CD4-positive, alpha-beta T cell treated with Interleukin-17A for 1 hour (primary cell): ENCODE measurements at regions not wholly inside any gene's neighbourhood (a gene's known extent, or its start where the extent isn't known, plus 50 kb on each side); places are given as distances from the start of the nearest gene placed in this dataset.
"Not testable (repeated sequence)": the region's sequence is repeated elsewhere in the genome, so short reads cannot be mapped to it uniquely, and the experiment has no call there.

Experiments used
- DNase-seq: peaks from one replicate; pipeline ENCODE4 v3.0.0-alpha.2; 2020

- DNase-seq: no peak
These were observed 188.7 kb upstream of the SALL3 start for GRCh38 chr18:78790960-78791359.

- DNase-seq: no peak
These were observed 187.5 kb upstream of the SALL3 start for GRCh38 chr18:78792094-78792493.

- no peak for DNase-seq
These were observed 186.9 kb upstream of the SALL3 start for GRCh38 chr18:78792736-78793135.

DNA sequence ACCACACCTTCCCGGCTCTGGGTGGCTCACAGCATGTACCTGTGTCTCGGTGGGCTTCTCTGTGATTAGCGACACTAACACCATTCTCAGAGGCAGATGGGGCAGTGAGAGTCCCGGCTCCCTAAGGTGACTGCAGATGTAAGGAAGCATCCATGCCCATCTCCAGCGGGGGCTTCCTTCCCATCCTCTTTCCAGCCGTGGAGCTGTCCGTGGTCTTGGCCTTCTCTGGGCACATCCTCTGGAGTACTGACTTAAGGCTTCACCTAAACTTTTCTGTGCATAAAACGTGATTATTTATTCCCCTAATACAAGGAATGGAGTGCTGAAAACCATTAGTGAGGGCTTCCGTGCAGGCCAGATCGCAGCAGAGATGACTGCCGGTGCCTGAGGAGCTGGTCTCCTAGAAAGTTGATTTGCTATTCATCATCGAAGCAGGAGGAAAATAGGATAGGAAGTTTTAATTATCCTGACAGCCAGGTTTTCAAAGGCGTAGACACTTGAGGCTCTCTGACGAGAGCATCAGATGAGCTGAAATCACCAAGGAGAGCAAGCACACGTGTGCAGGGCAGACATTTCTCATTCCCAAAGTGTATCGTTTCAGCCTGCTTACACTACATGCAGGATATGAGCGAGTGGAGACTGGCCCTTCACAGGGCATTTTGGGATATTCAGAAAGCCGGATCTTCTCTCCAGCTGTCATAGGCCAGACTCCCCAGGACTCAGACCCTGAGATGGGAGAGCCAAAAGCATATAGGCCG lies 186.1 kb upstream of the SALL3 start:
- no peak for DNase-seq

- DNase-seq: no peak
These were observed 185.6 kb upstream of the SALL3 start for GRCh38 chr18:78794071-78794430.

- no peak for DNase-seq
These were observed 182.7 kb upstream of the SALL3 start for GRCh38 chr18:78796693-78797455.

DNA sequence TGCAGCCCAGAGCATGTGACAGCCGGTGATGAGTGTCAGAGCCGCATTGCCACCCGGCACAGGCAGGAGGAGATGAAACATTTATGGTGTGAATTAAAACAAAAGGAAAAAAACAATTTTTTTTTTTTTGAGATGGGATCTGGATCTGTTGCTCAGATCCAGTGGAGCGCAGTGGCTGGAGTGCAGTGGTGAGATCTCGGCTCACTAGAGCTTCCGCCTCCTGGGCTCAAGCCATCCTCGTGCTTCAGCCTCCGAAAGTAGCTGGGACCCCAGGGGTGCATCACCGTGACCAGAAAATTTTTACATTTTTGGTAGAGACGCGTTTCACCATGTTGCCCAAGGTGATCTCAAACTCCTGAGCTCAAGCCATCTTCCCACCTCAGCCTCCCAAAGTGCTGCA lies 182.1 kb upstream of the SALL3 start:
- DNase-seq: no peak

- no peak for DNase-seq
These were observed 181.0 kb upstream of the SALL3 start for GRCh38 chr18:78798402-78799175.

GRCh38 chr18:78799382-78800089 lies 180.1 kb upstream of the SALL3 start:
- no peak for DNase-seq

DNA sequence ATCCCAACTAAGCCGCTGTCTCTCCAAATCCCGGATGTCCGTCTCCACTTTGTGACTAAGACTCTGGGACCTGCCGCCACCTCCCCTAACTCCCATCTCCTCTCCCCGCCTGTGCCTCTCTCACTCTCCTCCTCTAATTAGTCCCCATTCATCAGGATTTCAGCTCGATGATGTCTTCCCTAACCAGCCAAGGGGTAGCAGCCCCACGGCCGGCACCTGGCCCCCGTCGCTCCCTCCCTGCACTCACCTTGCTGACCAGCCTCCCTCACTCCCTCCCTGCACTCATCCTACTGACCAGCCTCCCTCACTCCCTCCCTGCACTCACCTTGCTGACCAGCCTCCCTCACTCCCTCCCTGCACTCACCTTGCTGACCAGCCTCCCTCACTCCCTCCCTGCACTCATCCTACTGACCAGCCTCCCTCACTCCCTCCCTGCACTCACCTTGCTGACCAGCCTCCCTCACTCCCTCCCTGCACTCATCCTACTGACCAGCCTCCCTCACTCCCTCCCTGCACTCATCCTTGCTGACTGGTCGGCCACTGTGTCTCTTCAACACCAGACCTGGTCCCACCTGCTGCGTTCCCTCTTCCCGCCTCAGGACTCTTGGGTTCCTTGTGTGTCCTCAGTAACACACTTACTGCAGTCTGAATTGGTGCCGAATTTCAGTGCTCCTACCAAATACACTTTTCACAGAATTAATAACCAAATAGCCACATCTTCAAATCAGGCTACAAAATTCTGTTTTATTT lies 179.3 kb upstream of the SALL3 start:
- DNase-seq: not testable (repeated sequence)

- no peak for DNase-seq
These were observed 178.6 kb upstream of the SALL3 start for GRCh38 chr18:78801011-78801410.

DNA sequence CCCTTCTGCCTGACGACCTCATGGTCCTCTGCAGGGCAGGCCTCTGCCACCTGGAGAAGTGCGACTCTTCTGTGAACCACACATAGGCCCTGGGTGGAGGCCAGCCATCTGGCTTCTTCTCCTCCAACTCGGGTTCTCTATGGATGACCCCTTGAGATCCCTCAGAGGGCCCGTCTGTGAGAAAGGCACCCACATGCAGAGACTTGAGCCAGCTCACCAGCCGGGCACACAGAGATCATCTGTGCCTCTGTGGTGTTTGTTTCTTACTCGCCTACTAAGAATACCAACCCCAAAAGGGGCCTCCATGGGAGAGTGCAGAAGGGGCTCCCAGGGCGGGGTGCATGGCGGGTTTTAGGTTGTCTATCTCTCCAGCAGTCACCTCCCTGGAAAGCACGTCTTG lies 176.5 kb upstream of the SALL3 start:
- DNase-seq: no peak

DNA sequence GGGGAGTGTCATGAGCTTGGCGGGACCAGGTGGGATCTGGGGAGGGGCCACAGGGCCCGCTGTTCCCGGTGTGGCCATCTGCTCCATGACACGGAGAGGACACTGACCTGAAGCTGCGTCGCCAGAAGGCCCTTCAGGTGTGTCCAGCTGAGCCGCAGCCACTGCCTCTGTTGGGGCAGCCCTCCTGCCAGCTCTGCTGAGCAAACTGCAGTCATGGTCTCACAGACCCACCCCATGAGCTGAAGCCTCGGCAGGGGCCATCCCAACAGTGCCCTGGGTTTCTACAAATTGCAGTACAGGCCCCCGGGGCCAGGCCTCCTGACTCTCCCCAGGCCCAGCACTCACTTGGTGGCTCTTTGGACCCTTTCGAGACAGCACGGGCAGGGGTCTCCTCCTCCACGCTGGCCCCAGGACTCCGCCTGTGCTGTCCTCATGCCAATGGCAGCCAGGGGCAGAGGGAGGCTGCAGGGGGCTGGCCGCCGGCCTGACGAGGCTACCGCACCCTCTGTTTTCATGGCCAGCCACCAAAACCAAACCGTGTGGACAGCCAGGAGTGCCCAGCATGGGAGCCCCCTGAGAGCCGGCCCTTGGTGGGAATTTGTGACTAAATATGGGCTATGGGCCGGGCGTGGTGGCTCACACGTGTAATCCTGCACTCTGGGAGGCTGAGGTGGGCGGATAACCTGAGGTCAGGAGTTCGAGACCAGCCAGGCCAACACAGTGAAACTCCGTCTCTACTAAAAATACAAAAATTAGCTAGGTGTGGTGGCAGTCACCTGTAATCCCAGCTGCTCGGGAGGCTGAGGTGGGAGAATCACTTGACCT lies 175.2 kb upstream of the SALL3 start:
- no peak for DNase-seq

DNA sequence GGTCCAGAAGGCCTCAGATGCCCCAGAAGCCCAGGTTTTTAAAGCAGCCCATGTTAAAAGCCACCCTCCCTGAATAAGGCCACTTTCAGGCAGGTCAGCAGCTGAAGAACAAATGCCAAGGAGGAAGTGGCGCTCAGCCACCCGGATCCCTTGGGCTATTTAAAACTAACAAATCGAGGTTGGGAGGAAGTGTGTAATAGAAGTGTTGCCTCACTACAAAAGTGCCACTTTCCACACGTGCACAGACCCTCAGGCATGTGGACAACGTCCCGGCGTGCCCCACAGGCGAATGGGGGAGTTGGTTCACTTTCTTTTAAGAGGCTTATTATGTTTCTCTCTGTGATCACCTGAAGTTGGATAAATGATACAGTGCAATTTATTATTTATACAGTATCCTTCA lies 173.8 kb upstream of the SALL3 start:
- no peak for DNase-seq

- no peak for DNase-seq
These were observed 171.9 kb upstream of the SALL3 start for GRCh38 chr18:78807668-78808067.

- DNase-seq: no peak
These were observed 169.8 kb upstream of the SALL3 start for GRCh38 chr18:78809845-78810244.

GRCh38 chr18:78810706-78811105 lies 168.9 kb upstream of the SALL3 start:
- DNase-seq: no peak

DNA sequence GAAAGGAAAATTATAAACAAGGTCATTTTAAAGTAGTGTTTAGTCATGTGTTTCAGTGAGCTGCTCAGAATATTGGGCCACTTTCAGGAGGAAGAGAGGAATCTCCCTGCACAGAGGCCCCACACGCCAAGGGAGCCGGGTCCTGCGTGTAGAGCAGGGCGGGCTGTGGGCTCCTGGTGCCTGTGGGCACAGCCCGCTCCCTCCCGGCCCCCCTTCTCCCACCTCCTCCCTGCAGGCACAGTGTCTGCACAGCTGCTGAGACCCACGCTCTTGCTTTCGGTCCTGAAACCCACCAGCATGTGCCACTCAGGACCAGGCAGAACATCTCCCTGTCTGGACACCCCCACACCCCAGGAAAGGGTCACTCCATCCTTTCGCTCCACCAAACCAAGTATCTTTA lies 167.6 kb upstream of the SALL3 start:
- DNase-seq: no peak

- DNase-seq: no peak
These were observed 166.5 kb upstream of the SALL3 start for GRCh38 chr18:78813156-78813555.

DNA sequence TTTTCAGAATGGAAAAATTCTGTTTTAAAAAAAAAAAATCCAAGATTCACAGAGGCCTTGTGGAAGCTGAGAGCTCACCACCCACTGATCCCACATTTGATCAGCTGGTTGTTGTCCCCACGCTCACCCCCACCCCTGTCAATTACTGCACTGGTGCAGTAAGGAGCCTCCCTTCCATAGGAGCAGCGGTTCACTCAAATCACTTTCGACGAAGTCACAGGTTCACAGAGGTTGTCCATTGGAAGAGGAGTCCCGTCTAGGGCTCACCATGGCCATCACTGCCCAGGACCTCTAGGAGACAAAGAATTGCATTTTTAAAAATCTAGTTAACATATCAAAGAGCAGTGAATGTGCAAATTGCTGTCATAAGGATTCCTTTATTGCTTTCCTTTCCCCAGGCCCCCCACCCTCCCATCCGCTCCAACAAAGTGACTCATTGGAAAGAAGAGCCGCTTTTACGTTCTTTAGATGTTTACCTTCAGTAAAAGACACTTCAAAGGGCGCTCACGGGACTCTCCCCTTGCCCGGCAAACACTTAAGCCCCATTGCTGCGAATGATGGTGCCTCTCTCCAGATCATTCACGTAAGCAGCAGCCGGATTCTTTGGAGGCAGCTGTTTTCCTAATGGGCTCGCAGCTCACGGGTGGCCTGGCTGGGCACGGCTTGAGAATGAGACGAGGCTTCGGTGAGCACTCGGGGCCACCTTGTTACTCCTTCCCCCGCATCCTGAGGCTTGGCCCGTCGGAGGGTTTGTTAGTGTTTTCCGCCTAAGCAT lies 165.5 kb upstream of the SALL3 start:
- DNase-seq: no peak

DNA sequence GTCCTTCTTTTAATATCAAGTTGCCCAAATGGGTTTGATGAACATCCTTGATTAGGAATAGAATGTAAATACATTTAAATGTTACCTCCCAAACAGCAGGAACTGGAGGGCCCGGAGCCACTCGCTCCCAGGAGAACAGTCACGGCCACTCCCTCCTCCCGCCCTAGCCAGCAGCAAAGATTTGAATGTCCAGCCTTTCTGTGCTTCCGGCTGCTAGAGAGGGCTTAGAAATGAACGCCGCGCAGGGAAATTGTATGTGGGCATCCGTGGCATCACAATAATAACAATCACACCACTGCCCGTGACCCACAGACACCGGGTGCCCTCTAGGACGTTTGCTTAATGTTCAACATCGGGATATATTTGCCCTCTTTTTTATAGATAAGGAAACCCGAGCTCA lies 164.9 kb upstream of the SALL3 start:
- DNase-seq: no peak
